CD4-positive, alpha-beta T cell (primary cell): ENCODE measurements at regions not wholly inside any gene's neighbourhood (a gene's known extent, or its start where the extent isn't known, plus 50 kb on each side); places are given as distances from the start of the nearest gene placed in this dataset.

Experiments
- ATAC-seq: fragments of 200-7000 bp; cut with Tn5 transposase; one replicate; pipeline ENCODE4 v1.10.0; 2022; ENCODE audit warnings: mild to moderate bottlenecking; ENCODE audit not compliant: poor library complexity
- CTCF ChIA-PET: fragments of 350-600 bp; sonication (Branson Sonifier 250); formaldehyde crosslinking; loops from one replicate; lab custom pipeline; 2021; ENCODE audit warnings: antibody characterized with exemption, inconsistent platforms; lab: Charles Lee
- POLR2A ChIA-PET: fragments of 350-600 bp; sonication (Branson Sonifier 250); formaldehyde crosslinking; loops from one replicate; lab custom pipeline; 2021; ENCODE audit warnings: antibody characterized with exemption, inconsistent platforms; lab: Charles Lee
- DNase-seq, 14 experiments: peaks; one replicate each; pipeline ENCODE4 v3.0.0-alpha.2; 2013 to 2020; ENCODE audit warnings: mixed read lengths in 2 of 14
- H3K27ac ChIP-seq, 2 donors: one replicate each; pipeline versions ENCODE4 v1.5.1 to v1.7.0; 2013; ENCODE audit warnings: low read length in 2 of 2, low read depth in 1 of 2, mild to moderate bottlenecking in 1 of 2
- H3K27me3 ChIP-seq, 2 experiments: 1 replicate in 1 of 2; 2 replicates in 1 of 2; pipeline versions ENCODE4 v1.6.1 to v1.7.0; 2013; ENCODE audit warnings: low read length in 2 of 2, control low read depth in 1 of 2, mild to moderate bottlenecking in 1 of 2, moderate library complexity in 1 of 2; ENCODE audit not compliant: insufficient read depth in 2 of 2, control insufficient read depth in 1 of 2
- H3K36me3 ChIP-seq: one replicate; pipeline ENCODE4 v1.6.1; 2013; ENCODE audit warnings: low read length, control low read depth; ENCODE audit not compliant: insufficient read depth
- H3K4me1 ChIP-seq: one replicate; pipeline ENCODE4 v1.6.1; 2013; ENCODE audit warnings: low read length, control low read depth; ENCODE audit not compliant: insufficient read depth
- H3K4me3 ChIP-seq: one replicate; pipeline ENCODE4 v1.5.1; 2013; ENCODE audit warnings: mild to moderate bottlenecking, low read length, moderate library complexity
- H3K9me3 ChIP-seq, 2 experiments: 1 replicate in 1 of 2; 2 replicates in 1 of 2; pipeline versions ENCODE4 v1.6.1 to v1.7.0; 2013; ENCODE audit warnings: low read length in 2 of 2, mild to moderate bottlenecking in 2 of 2, control low read depth in 1 of 2, moderate library complexity in 1 of 2; ENCODE audit not compliant: control insufficient read depth in 1 of 2, insufficient read depth in 1 of 2
- H3K27ac Mint-ChIP-seq: one replicate; pipeline ENCODE4 v1.8.0; 2020; ENCODE audit warnings: mixed read lengths
- H3K27me3 Mint-ChIP-seq: one replicate; pipeline ENCODE4 v1.8.0; 2021; ENCODE audit warnings: mixed read lengths
- H3K36me3 Mint-ChIP-seq: one replicate; pipeline ENCODE4 v1.8.0; 2021; ENCODE audit warnings: low read depth, mixed read lengths
- H3K4me1 Mint-ChIP-seq: one replicate; pipeline ENCODE4 v1.8.0; 2021; ENCODE audit warnings: low read depth, mixed read lengths
- H3K4me3 Mint-ChIP-seq: one replicate; pipeline ENCODE4 v1.8.0; 2020; ENCODE audit warnings: mild to moderate bottlenecking, mixed read lengths
- H3K9me3 Mint-ChIP-seq: one replicate; pipeline ENCODE4 v1.8.0; 2020; ENCODE audit warnings: mixed read lengths
- intact Hi-C, 2 experiments: fragments of 100-400 bp; cut with DNase I in 1 of 2; cut with micrococcal nuclease in 1 of 2; formaldehyde crosslinking; loops; one replicate each; pipeline versions ENCODE4 v1.15.1 to v1.9.0; 2023 to 2025; cut with DNase I, micrococcal nuclease
- TF ChIP-seq, protein P1 (sequence below): fragments of 200-600 bp; IDR thresholded peaks from one replicate; pipeline ENCODE4 v1.8.0; 2022; ENCODE audit warnings: antibody characterized with exemption, mild to moderate bottlenecking

- no peak overlapping the region for H3K4me3 Mint-ChIP-seq
- no peaks in the 10 kb centered on the region for H3K9me3 Mint-ChIP-seq
Observed at GRCh38 chr20:58579819-58580473, 64.7 kb upstream of the APCDD1L start.

GRCh38 chr20:58579069-58579818 is 64.0 kb upstream of the APCDD1L start:
- H3K4me1 Mint-ChIP-seq: no peaks in the 10 kb centered on the region
- no peaks in the 10 kb centered on the region for H3K36me3 Mint-ChIP-seq
- Histone ChIP-seq H3K4me3 (no peak overlapping the region), H3K9me3 (peaks cover 8 to 25% of the 10 kb centered on the region in 2 experiments), H3K27me3 (peaks cover 7 to 11% of the 10 kb centered on the region in 2 experiments), H3K27ac (no peak overlapping the region), H3K4me1 (no peaks in the 10 kb centered on the region), H3K36me3 (no peaks in the 10 kb centered on the region)
- ATAC-seq (no peak), DNase-seq (peak in 1 of 14 experiments; percentile 2)
- H3K27me3 Mint-ChIP-seq: peaks cover 37% of the 10 kb centered on the region
- H3K9me3 Mint-ChIP-seq: no peaks in the 10 kb centered on the region
- H3K27ac Mint-ChIP-seq: no peak overlapping the region
- ChIA-PET POLR2A (no interaction called here), CTCF (no interaction called here)
- no peak overlapping the region for H3K4me3 Mint-ChIP-seq
- intact Hi-C loops: no loop called here
- TF ChIP-seq, protein P1, sequence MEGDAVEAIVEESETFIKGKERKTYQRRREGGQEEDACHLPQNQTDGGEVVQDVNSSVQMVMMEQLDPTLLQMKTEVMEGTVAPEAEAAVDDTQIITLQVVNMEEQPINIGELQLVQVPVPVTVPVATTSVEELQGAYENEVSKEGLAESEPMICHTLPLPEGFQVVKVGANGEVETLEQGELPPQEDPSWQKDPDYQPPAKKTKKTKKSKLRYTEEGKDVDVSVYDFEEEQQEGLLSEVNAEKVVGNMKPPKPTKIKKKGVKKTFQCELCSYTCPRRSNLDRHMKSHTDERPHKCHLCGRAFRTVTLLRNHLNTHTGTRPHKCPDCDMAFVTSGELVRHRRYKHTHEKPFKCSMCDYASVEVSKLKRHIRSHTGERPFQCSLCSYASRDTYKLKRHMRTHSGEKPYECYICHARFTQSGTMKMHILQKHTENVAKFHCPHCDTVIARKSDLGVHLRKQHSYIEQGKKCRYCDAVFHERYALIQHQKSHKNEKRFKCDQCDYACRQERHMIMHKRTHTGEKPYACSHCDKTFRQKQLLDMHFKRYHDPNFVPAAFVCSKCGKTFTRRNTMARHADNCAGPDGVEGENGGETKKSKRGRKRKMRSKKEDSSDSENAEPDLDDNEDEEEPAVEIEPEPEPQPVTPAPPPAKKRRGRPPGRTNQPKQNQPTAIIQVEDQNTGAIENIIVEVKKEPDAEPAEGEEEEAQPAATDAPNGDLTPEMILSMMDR: no peak

More at GRCh38 chr20:58579819-58580473, 64.7 kb upstream of the APCDD1L start:
- no peaks in the 10 kb centered on the region for H3K36me3 ChIP-seq
- Mint-ChIP-seq H3K36me3 (no peaks in the 10 kb centered on the region), H3K27me3 (peaks cover 34% of the 10 kb centered on the region), H3K27ac (no peak overlapping the region), H3K4me1 (no peaks in the 10 kb centered on the region)
- TF ChIP-seq, protein P1: no peak
- ChIA-PET CTCF (no interaction called here), POLR2A (no interaction called here)
- intact Hi-C loops: no loop called here
- DNase-seq: peak in 1 of 14 experiments; percentile 12
- no peak overlapping the region for H3K4me3 ChIP-seq
- H3K27ac ChIP-seq: no peak overlapping the region
- H3K27me3 ChIP-seq: peaks cover 7 to 11% of the 10 kb centered on the region in 2 experiments
- H3K9me3 ChIP-seq: peaks cover 8 to 25% of the 10 kb centered on the region in 2 experiments
- no peak for ATAC-seq
- no peaks in the 10 kb centered on the region for H3K4me1 ChIP-seq

- H3K4me3 Mint-ChIP-seq: no peak overlapping the region
- CTCF ChIA-PET: no interaction called here
- TF ChIP-seq, protein P1: no peak
- DNase-seq: peak in 1 of 14 experiments; percentile 20
- H3K4me1 Mint-ChIP-seq: no peaks in the 10 kb centered on the region
- H3K27me3 Mint-ChIP-seq: peaks cover 38% of the 10 kb centered on the region
- H3K9me3 ChIP-seq: peaks cover 8 to 22% of the 10 kb centered on the region in 2 experiments
- no peak overlapping the region for H3K4me3 ChIP-seq
- no peaks in the 10 kb centered on the region for H3K4me1 ChIP-seq
- POLR2A ChIA-PET: no interaction called here
- H3K9me3 Mint-ChIP-seq: no peaks in the 10 kb centered on the region
- H3K27ac ChIP-seq: no peak overlapping the region
- no peak for ATAC-seq
- H3K36me3 ChIP-seq: no peaks in the 10 kb centered on the region
- H3K27ac Mint-ChIP-seq: no peak overlapping the region
- H3K36me3 Mint-ChIP-seq: no peaks in the 10 kb centered on the region
- H3K27me3 ChIP-seq: peaks cover 7 to 11% of the 10 kb centered on the region in 2 experiments
- intact Hi-C loops: no loop called here
Observed at GRCh38 chr20:58577871-58578598, 62.8 kb upstream of the APCDD1L start.
